Endothelial cell of umbilical vein (primary cell): ENCODE measurements at regions not wholly inside any gene's neighbourhood (a gene's known extent, or its start where the extent isn't known, plus 50 kb on each side); places are given as distances from the start of the nearest gene placed in this dataset.
"Not testable (repeated sequence)": the region's sequence is repeated elsewhere in the genome, so short reads cannot be mapped to it uniquely, and the experiment has no call there.

Experiments
- BruUV-seq: library from RNA; stranded (reverse); fragments of 400-500 nt; replicated peaks from 2 replicates; lab custom pipeline; 2021; lab: Mats Ljungman, UMichigan
- CTCF ChIA-PET: fragments of 300-600, 350-600 bp; sonication (Branson Sonifier 250); formaldehyde crosslinking; loops from one replicate; lab custom pipeline; 2021; ENCODE audit warnings: antibody characterized with exemption, inconsistent platforms; lab: Charles Lee
- POLR2A ChIA-PET: fragments of 300-600, 350-600 bp; sonication (Branson Sonifier 250); formaldehyde crosslinking; loops from one replicate; lab custom pipeline; 2021; ENCODE audit warnings: antibody characterized with exemption, inconsistent platforms; lab: Charles Lee
- DNase-seq: peaks from one replicate; pipeline ENCODE4 v3.0.0-alpha.2; 2011; ENCODE audit warnings: low read depth, low spot score
- FAIRE-seq: peaks from 2 replicates; lab custom pipeline; 2011; peaks lifted over from hg19 to GRCh38; lab: Jason Lieb, UNC
- H2AFZ ChIP-seq: 2 replicates; pipeline ENCODE4 v1.6.0; 2012; ENCODE audit warnings: low read depth, low read length, control low read depth, inconsistent platforms
- H3K27ac ChIP-seq: 2 replicates; pipeline ENCODE4 v1.5.1; 2011; ENCODE audit warnings: low read depth, mild to moderate bottlenecking, control low read depth, low read length, moderate library complexity; ENCODE audit not compliant: insufficient read depth
- H3K27me3 ChIP-seq, 2 experiments: 2 replicates each; pipeline versions ENCODE4 v1.6.0 to v1.6.1; 2011; ENCODE audit warnings: low read length in 2 of 2, mixed read lengths in 1 of 2; ENCODE audit not compliant: control insufficient read depth in 2 of 2, insufficient read depth in 2 of 2
- H3K36me3 ChIP-seq, 2 experiments: 2 replicates in 1 of 2; 3 replicates in 1 of 2; pipeline ENCODE4 v1.5.1; 2011; ENCODE audit warnings: low read length in 2 of 2, mild to moderate bottlenecking in 1 of 2, moderate library complexity in 1 of 2; ENCODE audit not compliant: control insufficient read depth in 2 of 2, insufficient read depth in 2 of 2; ENCODE audit errors: extremely low read depth in 1 of 2
- H3K4me1 ChIP-seq: 3 replicates; pipeline ENCODE4 v1.5.1; 2011; ENCODE audit warnings: mild to moderate bottlenecking, low read length; ENCODE audit not compliant: control insufficient read depth, insufficient read depth; ENCODE audit errors: extremely low read depth
- H3K4me2 ChIP-seq: 2 replicates; pipeline ENCODE4 v1.6.1; 2011; ENCODE audit warnings: low read length, control low read depth, mixed read lengths; ENCODE audit not compliant: insufficient read depth
- H3K4me3 ChIP-seq, 3 experiments: fragments of 200-600 bp in 1 of 3; sonication (generic), shearing (Covaris generic) in 1 of 3; replicated peaks in 1 of 3; 2 replicates each; pipeline ENCODE4 v1.5.1; 2011 to 2016; ENCODE audit warnings: control low read depth in 3 of 3, low read length in 3 of 3, mild to moderate bottlenecking in 2 of 3, inconsistent platforms in 1 of 3, low read depth in 1 of 3, moderate library complexity in 1 of 3; ENCODE audit not compliant: insufficient read depth in 1 of 3
- H3K79me2 ChIP-seq: 2 replicates; pipeline ENCODE4 v1.6.0; 2012; ENCODE audit warnings: low read length, inconsistent platforms; ENCODE audit not compliant: control insufficient read depth, insufficient read depth
- H3K9ac ChIP-seq: replicated peaks from 2 replicates; pipeline ENCODE3; 2011; ENCODE audit warnings: low read length, control low read depth; ENCODE audit not compliant: insufficient read depth; ENCODE audit errors: extremely low read depth
- H3K9me1 ChIP-seq: replicated peaks from 3 replicates; pipeline ENCODE4 v1.6.0; 2011; ENCODE audit warnings: mild to moderate bottlenecking, low read length; ENCODE audit not compliant: control insufficient read depth, insufficient read depth; ENCODE audit errors: extremely low read depth
- H3K9me3 ChIP-seq: replicated peaks from 2 replicates; pipeline ENCODE4 v1.5.1; 2012; ENCODE audit warnings: low read length, inconsistent platforms; ENCODE audit not compliant: control insufficient read depth, insufficient read depth
- H4K20me1 ChIP-seq: replicated peaks from 2 replicates; pipeline ENCODE3; 2011; ENCODE audit warnings: mild to moderate bottlenecking, low read length; ENCODE audit not compliant: control insufficient read depth, insufficient read depth; ENCODE audit errors: extremely low read depth
- EZH2 ChIP-seq: IDR thresholded peaks from 2 replicates; pipeline ENCODE4 v1.6.1; 2012; ENCODE audit warnings: borderline replicate concordance, low read depth, mild to moderate bottlenecking, moderate library complexity, low read length, inconsistent platforms; ENCODE audit not compliant: severe bottlenecking
- JUN ChIP-seq: IDR thresholded peaks from 2 replicates; pipeline ENCODE4 v1.6.1; 2011; ENCODE audit warnings: borderline replicate concordance, low read depth; ENCODE audit not compliant: insufficient read length, insufficient read depth
- MYC ChIP-seq: IDR thresholded peaks from one replicate; pipeline ENCODE4 v1.6.1; 2011; ENCODE audit warnings: mild to moderate bottlenecking, low read depth, low read length
- POLR2A ChIP-seq: IDR thresholded peaks from 2 replicates; pipeline ENCODE4 v1.6.1; 2012; ENCODE audit warnings: low read depth, mild to moderate bottlenecking, control low read depth, low read length
- dilution Hi-C: fragments of 300-500 bp; cut with MboI; formaldehyde crosslinking; loops from one replicate; pipeline ENCODE4 v1.15.0; 2019; ENCODE audit warnings: low sequenced_read_pairs; ENCODE audit not compliant: extremely low pct_ligation_motif_present
- intact Hi-C: fragments of 100-400 bp; cut with micrococcal nuclease; formaldehyde crosslinking; loops from one replicate; pipeline ENCODE4 v1.10.0; 2022
- TF ChIP-seq, protein P1 (sequence below), 2 donors: IDR thresholded peaks; 1 replicate in 1 of 2; 2 replicates in 1 of 2; pipeline ENCODE4 v1.5.1; 2011; ENCODE audit warnings: low read length in 2 of 2, mild to moderate bottlenecking in 2 of 2, moderate library complexity in 2 of 2, control low read depth in 1 of 2, inconsistent platforms in 1 of 2, low read depth in 1 of 2; ENCODE audit not compliant: insufficient read depth in 1 of 2; ENCODE audit errors: extremely low read depth in 1 of 2

DNA sequence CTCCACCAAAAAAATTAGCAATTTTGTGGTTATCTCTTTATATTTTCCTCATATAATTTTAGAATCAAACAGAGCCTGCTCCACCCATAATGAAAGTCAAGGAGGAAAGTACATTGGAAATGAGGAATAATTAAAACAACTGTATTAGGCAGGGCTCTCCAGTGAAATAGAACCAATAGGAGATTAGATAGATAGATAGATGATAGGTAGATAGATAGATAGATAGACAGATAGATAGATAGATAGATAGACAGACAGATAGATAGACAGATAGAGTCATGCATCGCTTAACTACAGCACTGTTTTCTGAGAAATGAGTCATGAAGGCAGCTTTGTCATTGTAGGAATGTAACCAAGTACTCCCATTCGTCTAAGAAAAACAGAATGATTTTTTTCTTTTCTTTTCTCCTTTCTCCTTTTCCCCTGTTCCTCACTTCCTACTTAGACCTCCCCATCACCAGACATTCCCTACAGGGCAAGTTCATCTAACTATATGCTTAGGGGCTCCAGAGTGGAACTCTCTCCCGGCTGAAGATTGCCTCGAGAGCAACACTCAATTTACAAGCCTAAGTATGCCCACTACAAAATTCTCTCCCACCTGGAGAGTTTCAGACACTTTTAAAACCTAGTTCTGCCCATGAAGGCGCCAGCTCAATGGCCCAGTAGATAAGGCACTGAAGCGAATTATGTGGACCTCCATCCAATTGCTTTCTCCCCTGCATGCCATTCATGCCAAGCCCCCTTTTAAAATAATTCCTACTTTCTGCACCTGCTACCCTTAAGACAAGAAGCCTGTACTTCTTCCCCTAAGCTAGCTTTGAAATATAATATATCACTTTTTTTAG is 53.3 kb upstream of the LIPC start:
- BruUV-seq = no TSS peak
- TF ChIP-seq, protein P1, sequence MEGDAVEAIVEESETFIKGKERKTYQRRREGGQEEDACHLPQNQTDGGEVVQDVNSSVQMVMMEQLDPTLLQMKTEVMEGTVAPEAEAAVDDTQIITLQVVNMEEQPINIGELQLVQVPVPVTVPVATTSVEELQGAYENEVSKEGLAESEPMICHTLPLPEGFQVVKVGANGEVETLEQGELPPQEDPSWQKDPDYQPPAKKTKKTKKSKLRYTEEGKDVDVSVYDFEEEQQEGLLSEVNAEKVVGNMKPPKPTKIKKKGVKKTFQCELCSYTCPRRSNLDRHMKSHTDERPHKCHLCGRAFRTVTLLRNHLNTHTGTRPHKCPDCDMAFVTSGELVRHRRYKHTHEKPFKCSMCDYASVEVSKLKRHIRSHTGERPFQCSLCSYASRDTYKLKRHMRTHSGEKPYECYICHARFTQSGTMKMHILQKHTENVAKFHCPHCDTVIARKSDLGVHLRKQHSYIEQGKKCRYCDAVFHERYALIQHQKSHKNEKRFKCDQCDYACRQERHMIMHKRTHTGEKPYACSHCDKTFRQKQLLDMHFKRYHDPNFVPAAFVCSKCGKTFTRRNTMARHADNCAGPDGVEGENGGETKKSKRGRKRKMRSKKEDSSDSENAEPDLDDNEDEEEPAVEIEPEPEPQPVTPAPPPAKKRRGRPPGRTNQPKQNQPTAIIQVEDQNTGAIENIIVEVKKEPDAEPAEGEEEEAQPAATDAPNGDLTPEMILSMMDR (IDR thresholded peaks at IDR 0.05; ENCODE audit: extremely low read depth in 1 of 2, insufficient read depth in 1 of 2, low read depth in 1 of 2, low read length in 2 of 2) = no peak
- no peak for TF ChIP-seq EZH2
- TF ChIP-seq POLR2A = no peak
- TF ChIP-seq MYC = no peak
- no peak for TF ChIP-seq JUN
- dilution Hi-C loops = no loop called here
- ChIA-PET POLR2A (no interaction called here), CTCF (no interaction called here)
- no peaks in the 10 kb centered on the region for H3K9me1 ChIP-seq
- DNase-seq = no peak
- intact Hi-C loops = no loop called here
- H4K20me1 ChIP-seq = no peaks in the 10 kb centered on the region
- H3K36me3 ChIP-seq = no peaks in the 10 kb centered on the region
- no peaks in the 10 kb centered on the region for H3K79me2 ChIP-seq
- H3K4me1 ChIP-seq = peaks cover 9% of the 10 kb centered on the region
- no peaks in the 10 kb centered on the region for H3K27me3 ChIP-seq
- H2AFZ ChIP-seq = no peak overlapping the region
- H3K9ac ChIP-seq = no peak overlapping the region
- H3K27ac ChIP-seq = no peak overlapping the region
- H3K4me3 ChIP-seq = no peak overlapping the region
- no peaks in the 10 kb centered on the region for H3K9me3 ChIP-seq
- FAIRE-seq = peak; percentile 33
- no peak overlapping the region for H3K4me2 ChIP-seq

DNA sequence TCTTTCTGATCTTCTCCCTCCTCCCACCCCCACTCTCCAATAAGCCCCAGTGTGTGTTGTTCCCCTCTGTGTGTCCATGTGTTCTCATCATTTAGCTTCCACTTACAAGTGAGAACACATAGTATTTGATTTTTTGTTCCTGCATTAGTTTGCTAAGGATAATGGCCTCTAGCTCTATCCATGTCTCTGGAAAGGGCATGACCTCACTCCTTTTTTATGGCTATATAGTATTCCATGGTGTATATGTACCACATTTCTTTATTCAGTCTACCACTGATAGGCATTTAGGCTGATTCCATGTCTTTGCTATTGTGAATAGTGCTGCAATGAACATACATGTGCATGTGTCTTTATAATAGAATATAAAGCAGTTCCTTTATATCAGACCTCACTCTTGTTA is 52.3 kb upstream of the LIPC start:
- DNase-seq, H3K27me3 ChIP-seq, H2AFZ ChIP-seq, H3K9me3 ChIP-seq, POLR2A ChIA-PET, H3K9me1 ChIP-seq, dilution Hi-C loops, intact Hi-C loops, FAIRE-seq, H3K4me3 ChIP-seq, CTCF ChIA-PET, H3K27ac ChIP-seq, H3K9ac ChIP-seq, H3K79me2 ChIP-seq, H3K4me1 ChIP-seq, H4K20me1 ChIP-seq, BruUV-seq, H3K4me2 ChIP-seq, H3K36me3 ChIP-seq: not testable (repeated sequence)
